Testis (tissue), 2 donors: ENCODE measurements at regions not wholly inside any gene's neighbourhood (a gene's known extent, or its start where the extent isn't known, plus 50 kb on each side); places are given as distances from the start of the nearest gene placed in this dataset.
"Not testable (repeated sequence)": the region's sequence is repeated elsewhere in the genome, so short reads cannot be mapped to it uniquely, and the experiment has no call there.

Experiments
- CTCF ChIP-seq, 3 experiments: fragments of 450-650 bp in 2 of 3; fragments of 200-600 bp in 1 of 3; sonication (generic) in 1 of 3; IDR thresholded peaks; one replicate each; pipeline ENCODE4 v1.5.1; 2016 to 2019; ENCODE audit warnings: antibody characterized with exemption in 3 of 3, mild to moderate bottlenecking in 2 of 3, moderate library complexity in 1 of 3
- POLR2A ChIP-seq: fragments of 450-650 bp; IDR thresholded peaks from one replicate; pipeline ENCODE4 v1.6.1; 2017; ENCODE audit warnings: antibody characterized with exemption, mild to moderate bottlenecking, moderate library complexity

GRCh38 chr13:65323192-65323591 lies 1906.9 kb downstream of the PCDH9 start:
- TF ChIP-seq CTCF (IDR thresholded peaks at IDR 0.05); POLR2A: not testable (repeated sequence)
